H1 (cell line): ENCODE measurements at regions not wholly inside any gene's neighbourhood (a gene's known extent, or its start where the extent isn't known, plus 50 kb on each side); places are given as distances from the start of the nearest gene placed in this dataset.

Experiments used
- CTCF ChIA-PET: fragments of 300-600 bp; sonication (Branson Sonifier 250); formaldehyde crosslinking; loops from one replicate; lab custom pipeline; 2021; ENCODE audit not compliant: partially characterized antibody; lab: Charles Lee
- POLR2A ChIA-PET: fragments of 300-600 bp; sonication (Branson Sonifier 250); formaldehyde crosslinking; loops from one replicate; lab custom pipeline; 2021; ENCODE audit warnings: inconsistent platforms; ENCODE audit not compliant: partially characterized antibody; lab: Charles Lee
- DNase-seq, 2 experiments: peaks; one replicate each; pipeline versions ENCODE4 v3.0.0 to v3.0.0-alpha.2; 2010 to 2022; ENCODE audit warnings: low spot score in 2 of 2, low read depth in 1 of 2, mixed read lengths in 1 of 2
- FAIRE-seq: peaks from 2 replicates; lab custom pipeline; 2011; peaks lifted over from hg19 to GRCh38; lab: Jason Lieb, UNC
- H2AFZ ChIP-seq: 2 replicates; pipeline ENCODE4 v1.8.1; 2012; ENCODE audit warnings: low read length, inconsistent platforms
- H2AK5ac ChIP-seq: 2 replicates; pipeline ENCODE4 v1.6.1; 2013; ENCODE audit warnings: low read depth, low read length
- H2BK120ac ChIP-seq: replicated peaks from 2 replicates; pipeline ENCODE3; 2013; ENCODE audit warnings: low read depth, low read length, inconsistent platforms
- H2BK12ac ChIP-seq: 2 replicates; pipeline ENCODE4 v1.6.1; 2013; ENCODE audit warnings: low read depth, low read length
- H2BK15ac ChIP-seq: 2 replicates; pipeline ENCODE4 v1.6.1; 2013; ENCODE audit warnings: low read length
- H2BK20ac ChIP-seq: 2 replicates; pipeline ENCODE4 v1.6.1; 2013; ENCODE audit warnings: low read length
- H2BK5ac ChIP-seq: 2 replicates; pipeline ENCODE4 v1.6.1; 2013; ENCODE audit warnings: low read depth, low read length
- H3K14ac ChIP-seq: 2 replicates; pipeline ENCODE4 v1.6.1; 2013; ENCODE audit warnings: inconsistent platforms; ENCODE audit not compliant: insufficient read length
- H3K18ac ChIP-seq: 2 replicates; pipeline ENCODE4 v1.6.1; 2013; ENCODE audit warnings: low read length; ENCODE audit errors: extremely low read depth
- H3K23ac ChIP-seq: 2 replicates; pipeline ENCODE4 v1.6.1; 2013; ENCODE audit warnings: inconsistent platforms; ENCODE audit not compliant: insufficient read length
- H3K23me2 ChIP-seq: 2 replicates; pipeline ENCODE4 v1.6.1; 2013; ENCODE audit warnings: low read depth, low read length
- H3K27ac ChIP-seq: 2 replicates; pipeline ENCODE4 v1.6.1; 2011; ENCODE audit warnings: low read depth, low read length, inconsistent platforms
- H3K27me3 ChIP-seq, 4 experiments: replicated peaks in 1 of 4; 1 replicate in 1 of 4; 2 replicates in 3 of 4; pipeline versions ENCODE4 v1.6.1 to v1.8.1; 2011 to 2013; ENCODE audit warnings: low read length in 3 of 4, mild to moderate bottlenecking in 3 of 4, inconsistent platforms in 2 of 4, mixed read lengths in 2 of 4, moderate library complexity in 1 of 4; ENCODE audit not compliant: control insufficient read depth in 3 of 4, insufficient read depth in 3 of 4; ENCODE audit errors: extremely low read depth in 1 of 4
- H3K36me3 ChIP-seq, 4 experiments: 2 replicates each; pipeline versions ENCODE4 v1.6.1 to v1.8.1; 2011 to 2013; ENCODE audit warnings: mild to moderate bottlenecking in 4 of 4, low read length in 3 of 4, moderate library complexity in 2 of 4, control low read depth in 1 of 4, inconsistent platforms in 1 of 4; ENCODE audit not compliant: insufficient read depth in 4 of 4, control insufficient read depth in 2 of 4
- H3K4ac ChIP-seq: replicated peaks from 2 replicates; pipeline ENCODE3; 2013; ENCODE audit warnings: low read length, low read depth, mixed read lengths, inconsistent platforms; ENCODE audit not compliant: insufficient read length
- H3K4me1 ChIP-seq, 4 experiments: replicated peaks in 1 of 4; 1 replicate in 1 of 4; 2 replicates in 3 of 4; pipeline versions ENCODE4 v1.6.1 to v1.8.1; 2011 to 2013; ENCODE audit warnings: low read length in 3 of 4, inconsistent platforms in 2 of 4, mixed read lengths in 1 of 4; ENCODE audit not compliant: insufficient read depth in 4 of 4, control insufficient read depth in 3 of 4
- H3K4me2 ChIP-seq, 2 experiments: 2 replicates each; pipeline versions ENCODE4 v1.6.1 to v1.8.1; 2011 to 2013; ENCODE audit warnings: low read depth in 2 of 2, low read length in 2 of 2, control low read depth in 1 of 2, inconsistent platforms in 1 of 2, mild to moderate bottlenecking in 1 of 2; ENCODE audit not compliant: insufficient read depth in 1 of 2
- H3K4me3 ChIP-seq, 4 experiments: fragments of 200-600, 300-600 bp in 1 of 4; sonication (generic), shearing (Covaris generic), sonication (Bioruptor Twin) in 1 of 4; 2 replicates each; pipeline versions ENCODE4 v1.5.1 to v1.8.1; 2011 to 2016; ENCODE audit warnings: low read length in 4 of 4, low read depth in 3 of 4, control low read depth in 2 of 4, inconsistent platforms in 2 of 4, mild to moderate bottlenecking in 2 of 4, mixed read lengths in 1 of 4, moderate library complexity in 1 of 4; ENCODE audit not compliant: insufficient read depth in 2 of 4; ENCODE audit errors: extremely low read depth in 1 of 4
- H3K56ac ChIP-seq: replicated peaks from 2 replicates; pipeline ENCODE3; 2013; ENCODE audit warnings: low read depth, mild to moderate bottlenecking, mixed read lengths, low read length, inconsistent platforms; ENCODE audit not compliant: insufficient read length
- H3K79me1 ChIP-seq: 2 replicates; pipeline ENCODE4 v1.6.1; 2013; ENCODE audit warnings: low read depth, low read length, control low read depth
- H3K79me2 ChIP-seq, 2 experiments: 2 replicates each; pipeline versions ENCODE4 v1.6.1 to v1.8.1; 2012 to 2013; ENCODE audit warnings: low read length in 2 of 2, mild to moderate bottlenecking in 2 of 2, inconsistent platforms in 1 of 2; ENCODE audit not compliant: insufficient read depth in 2 of 2, control insufficient read depth in 1 of 2
- H3K9ac ChIP-seq, 4 experiments: replicated peaks in 1 of 4; 1 replicate in 1 of 4; 2 replicates in 3 of 4; pipeline versions ENCODE4 v1.6.1 to v1.8.1; 2011 to 2013; ENCODE audit warnings: low read depth in 3 of 4, low read length in 3 of 4, control low read depth in 2 of 4, mild to moderate bottlenecking in 2 of 4, moderate library complexity in 2 of 4, inconsistent platforms in 1 of 4; ENCODE audit errors: extremely low read depth in 1 of 4
- H3K9me3 ChIP-seq, 2 experiments: 2 replicates each; pipeline versions ENCODE4 v1.6.1 to v1.8.1; 2012 to 2013; ENCODE audit warnings: mild to moderate bottlenecking in 2 of 2, moderate library complexity in 2 of 2, control low read depth in 1 of 2, inconsistent platforms in 1 of 2, low read depth in 1 of 2, low read length in 1 of 2, mixed read lengths in 1 of 2; ENCODE audit not compliant: insufficient read depth in 2 of 2
- H4K20me1 ChIP-seq, 2 experiments: replicated peaks in 1 of 2; 2 replicates each; pipeline versions ENCODE3 to v1.8.1; 2011 to 2013; ENCODE audit warnings: inconsistent platforms in 2 of 2, low read length in 2 of 2, mild to moderate bottlenecking in 1 of 2; ENCODE audit not compliant: insufficient read depth in 2 of 2, control insufficient read depth in 1 of 2
- H4K5ac ChIP-seq: 2 replicates; pipeline ENCODE4 v1.6.1; 2013; ENCODE audit warnings: low read length, low read depth, mixed read lengths, inconsistent platforms; ENCODE audit not compliant: insufficient read length
- H4K8ac ChIP-seq: 2 replicates; pipeline ENCODE4 v1.8.0; 2013; ENCODE audit warnings: mild to moderate bottlenecking, moderate library complexity, low read length, inconsistent platforms; ENCODE audit not compliant: insufficient read depth; ENCODE audit errors: extremely low read depth
- H4K91ac ChIP-seq: replicated peaks from 2 replicates; pipeline ENCODE3; 2013; ENCODE audit warnings: low read length, mixed read lengths, inconsistent platforms; ENCODE audit not compliant: insufficient read length
- CEBPB ChIP-seq: IDR thresholded peaks from 2 replicates; pipeline ENCODE4 v1.6.1; 2012; ENCODE audit warnings: low read depth, low read length
- CHD1 ChIP-seq: IDR thresholded peaks from 2 replicates; pipeline ENCODE4 v1.6.1; 2012; ENCODE audit warnings: low read depth, low read length, improper control_type of control experiment
- EGR1 ChIP-seq: IDR thresholded peaks from 2 replicates; pipeline ENCODE4 v1.6.1; 2011; ENCODE audit warnings: low read depth, low read length, borderline replicate concordance
- JUND ChIP-seq: IDR thresholded peaks from 2 replicates; pipeline ENCODE4 v1.6.1; 2011; ENCODE audit warnings: mild to moderate bottlenecking, improper control_type of control experiment, low read length
- KDM1A ChIP-seq: fragments of 200-600, 300-600 bp; sonication (generic); IDR thresholded peaks from 2 replicates; pipeline ENCODE4 v1.7.1; 2016; ENCODE audit warnings: mild to moderate bottlenecking, low read length, borderline replicate concordance
- PHF8 ChIP-seq: fragments of 200-600 bp; sonication (generic); conservative IDR thresholded peaks from 2 replicates; pipeline ENCODE4 v1.7.1; 2012; ENCODE audit warnings: low read depth, mild to moderate bottlenecking, inconsistent platforms, low read length, moderate library complexity
- RFX5 ChIP-seq: IDR thresholded peaks from 2 replicates; pipeline ENCODE4 v1.6.1; 2011; ENCODE audit warnings: low read depth, low read length, improper control_type of control experiment, borderline replicate concordance
- SIRT6 ChIP-seq: IDR thresholded peaks from one replicate; pipeline ENCODE4 v1.7.1; 2012; ENCODE audit warnings: low read length, inconsistent platforms
- TAF7 ChIP-seq: optimal IDR thresholded peaks from 2 replicates; pipeline ENCODE3; 2011; ENCODE audit warnings: low read depth, mild to moderate bottlenecking, inconsistent platforms, low read length, moderate library complexity, borderline replicate concordance
- TEAD4 ChIP-seq: IDR thresholded peaks from 2 replicates; pipeline ENCODE4 v1.6.1; 2012; ENCODE audit warnings: low read depth, low read length, inconsistent platforms, mixed read lengths
- YY1 ChIP-seq: IDR thresholded peaks from 2 replicates; pipeline ENCODE4 v1.6.1; 2011; ENCODE audit warnings: low read depth, mild to moderate bottlenecking, low read length
- WGBS, 2 experiments: shearing (Covaris generic) in 1 of 2; methylation state at CpG; one replicate each; pipeline versions ENCODE4 v1.1.6 to v1.1.7; 2013 to 2015; ENCODE audit warnings: low lambda C conversion rate in 2 of 2, mixed read lengths in 2 of 2, inconsistent platforms in 1 of 2, low coverage in 1 of 2, missing lambda C conversion rate in 1 of 2; ENCODE audit not compliant: insufficient replicate concordance in 2 of 2, insufficient coverage in 1 of 2, insufficient read length in 1 of 2; ENCODE audit errors: extremely low coverage in 1 of 2, missing lambda C conversion rate in 1 of 2; 5-methylcytosine and 5-hydroxymethylcytosine counted together
- TF ChIP-seq, protein P1 (sequence below): IDR thresholded peaks from 2 replicates; pipeline ENCODE4 v1.6.1; 2011; ENCODE audit warnings: low read length, improper control_type of control experiment

GRCh38 chr10:85448716-85449115 is 917.9 kb downstream of the GRID1 start:
- Histone ChIP-seq H3K36me3 (no peaks in the 10 kb centered on the region), H3K23me2 (no peaks in the 10 kb centered on the region), H2BK15ac (no peak overlapping the region), H2BK5ac (no peak overlapping the region), H3K4me3 (no peak overlapping the region), H3K56ac (no peak overlapping the region), H2BK120ac (no peak overlapping the region), H3K4me1 (no peaks in the 10 kb centered on the region), H3K27ac (no peak overlapping the region), H2AK5ac (no peak overlapping the region), H3K9ac (no peak overlapping the region), H4K8ac (no peak overlapping the region), H3K4ac (no peak overlapping the region), H3K18ac (no peak overlapping the region), H3K14ac (no peak overlapping the region), H4K5ac (no peak overlapping the region), H3K79me1 (no peaks in the 10 kb centered on the region), H3K4me2 (no peak overlapping the region), H2BK12ac (no peak overlapping the region), H3K23ac (no peak overlapping the region), H3K79me2 (no peaks in the 10 kb centered on the region), H2BK20ac (no peak overlapping the region), H4K91ac (no peak overlapping the region), H3K27me3 (no peaks in the 10 kb centered on the region), H3K9me3 (no peaks in the 10 kb centered on the region), H4K20me1 (no peaks in the 10 kb centered on the region), H2AFZ (no peak overlapping the region)
- ChIA-PET POLR2A (no interaction called here), CTCF (interaction anchor here (0.6 to 2.6 kb wide), 4 partner anchors 10 to 427 kb away, joined by 3 to 9 read pairs (median 3); no protein-coding TSS in a partner anchor)
- 90% methylated on average over 5 of the region's 5 CpGs; no CpG with 5 or more reads in 1 of the 2 experiments for WGBS, 2 experiments
- TF ChIP-seq PHF8 = no peak
- TF ChIP-seq YY1 = no peak
- no peak for TF ChIP-seq CHD1
- no peak for TF ChIP-seq CEBPB
- no peak for TF ChIP-seq JUND
- TF ChIP-seq SIRT6 = no peak
- TF ChIP-seq EGR1 = no peak
- TF ChIP-seq KDM1A = no peak
- no peak for TF ChIP-seq TAF7
- TF ChIP-seq, protein P1, sequence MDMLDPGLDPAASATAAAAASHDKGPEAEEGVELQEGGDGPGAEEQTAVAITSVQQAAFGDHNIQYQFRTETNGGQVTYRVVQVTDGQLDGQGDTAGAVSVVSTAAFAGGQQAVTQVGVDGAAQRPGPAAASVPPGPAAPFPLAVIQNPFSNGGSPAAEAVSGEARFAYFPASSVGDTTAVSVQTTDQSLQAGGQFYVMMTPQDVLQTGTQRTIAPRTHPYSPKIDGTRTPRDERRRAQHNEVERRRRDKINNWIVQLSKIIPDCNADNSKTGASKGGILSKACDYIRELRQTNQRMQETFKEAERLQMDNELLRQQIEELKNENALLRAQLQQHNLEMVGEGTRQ = no peak
- TF ChIP-seq TEAD4 = no peak
- no peak for TF ChIP-seq RFX5
- no peak for FAIRE-seq
- no peak for DNase-seq
